HepG2 (cell line): ENCODE measurements at regions not wholly inside any gene's neighbourhood (a gene's known extent, or its start where the extent isn't known, plus 50 kb on each side); places are given as distances from the start of the nearest gene placed in this dataset.

Source experiments
- CBFB ChIP-seq: sonication (generic); formaldehyde crosslinking; IDR thresholded peaks from 2 replicates; pipeline ENCODE4 v1.4.0; 2020; ENCODE audit warnings: missing genetic modification reagents
- DNMT1 ChIP-seq: sonication (generic); formaldehyde crosslinking; IDR thresholded peaks from 2 replicates; pipeline ENCODE4 v1.5.1; 2020; ENCODE audit warnings: mild to moderate bottlenecking, missing genetic modification reagents
- GFI1 ChIP-seq: sonication (generic); formaldehyde crosslinking; IDR thresholded peaks from 2 replicates; pipeline ENCODE4 v1.5.0; 2020; ENCODE audit warnings: missing genetic modification reagents, mild to moderate bottlenecking, borderline replicate concordance
- MBD4 ChIP-seq: IDR thresholded peaks from 2 replicates; pipeline ENCODE4 v1.6.1; 2012; ENCODE audit warnings: low read length, inconsistent platforms, borderline replicate concordance
- MEIS2 ChIP-seq: sonication (generic); formaldehyde crosslinking; IDR thresholded peaks from 2 replicates; pipeline ENCODE4 v1.9.0; 2021; ENCODE audit warnings: mild to moderate bottlenecking, missing genetic modification reagents
- REXO4 ChIP-seq: sonication (generic); formaldehyde crosslinking; IDR thresholded peaks from 2 replicates; pipeline ENCODE4 v1.8.0; 2022; ENCODE audit warnings: missing genetic modification reagents, mild to moderate bottlenecking, borderline replicate concordance
- ZC3H13 ChIP-seq: sonication (generic); formaldehyde crosslinking; IDR thresholded peaks from 2 replicates; pipeline ENCODE4 v1.8.1; 2023; ENCODE audit warnings: mild to moderate bottlenecking, missing genetic modification reagents, moderate library complexity
- ZNF138 ChIP-seq: sonication (generic); formaldehyde crosslinking; IDR thresholded peaks from 2 replicates; pipeline ENCODE4 v1.5.0; 2020; ENCODE audit warnings: mild to moderate bottlenecking, low read depth, missing genetic modification reagents
- ZNF335 ChIP-seq: sonication (generic); formaldehyde crosslinking; IDR thresholded peaks from 2 replicates; pipeline ENCODE4 v1.4.0; 2020; ENCODE audit warnings: missing genetic modification reagents
- ZNF547 ChIP-seq: sonication (generic); formaldehyde crosslinking; IDR thresholded peaks from 2 replicates; pipeline ENCODE4 v1.5.1; 2020; ENCODE audit warnings: mild to moderate bottlenecking, missing genetic modification reagents
- ZNF614 ChIP-seq: IDR thresholded peaks from 2 replicates; pipeline ENCODE4 v1.6.1; 2018; ENCODE audit warnings: missing biosample characterization, missing genetic modification reagents, inconsistent platforms, borderline replicate concordance
- ZNF652 ChIP-seq: IDR thresholded peaks from 2 replicates; pipeline ENCODE4 v1.6.1; 2016; ENCODE audit warnings: low read depth, borderline replicate concordance
- ZNF703 ChIP-seq: sonication (generic); formaldehyde crosslinking; IDR thresholded peaks from 2 replicates; pipeline ENCODE4 v1.5.1; 2020; ENCODE audit warnings: missing genetic modification reagents, mild to moderate bottlenecking, moderate library complexity, borderline replicate concordance
- ZNF775 ChIP-seq: sonication (generic); formaldehyde crosslinking; IDR thresholded peaks from 2 replicates; pipeline ENCODE4 v1.4.0; 2020; ENCODE audit warnings: missing genetic modification reagents, mild to moderate bottlenecking, moderate library complexity, borderline replicate concordance
- TF ChIP-seq, protein P1 (sequence below): sonication (generic); formaldehyde crosslinking; IDR thresholded peaks from 2 replicates; pipeline ENCODE4 v1.5.0; 2020; ENCODE audit warnings: mild to moderate bottlenecking, missing genetic modification reagents, borderline replicate concordance
- TF ChIP-seq, protein P2 (sequence below): sonication (generic); formaldehyde crosslinking; IDR thresholded peaks from 2 replicates; pipeline ENCODE4 v1.4.0; 2020; ENCODE audit warnings: mild to moderate bottlenecking, missing genetic modification reagents, borderline replicate concordance
- TF ChIP-seq, protein P3 (sequence below): sonication (generic); formaldehyde crosslinking; IDR thresholded peaks from 2 replicates; pipeline ENCODE4 v1.4.0; 2020; ENCODE audit warnings: mild to moderate bottlenecking, missing genetic modification reagents
- TF ChIP-seq, protein P4 (sequence below): sonication (generic); formaldehyde crosslinking; IDR thresholded peaks from 2 replicates; pipeline ENCODE4 v1.4.0; 2020; ENCODE audit warnings: missing genetic modification reagents, low read depth, mild to moderate bottlenecking, borderline replicate concordance
- TF ChIP-seq, protein P5 (sequence below): sonication (generic); formaldehyde crosslinking; IDR thresholded peaks from 2 replicates; pipeline ENCODE4 v1.5.0; 2020; ENCODE audit warnings: mild to moderate bottlenecking, missing genetic modification reagents, borderline replicate concordance

DNA sequence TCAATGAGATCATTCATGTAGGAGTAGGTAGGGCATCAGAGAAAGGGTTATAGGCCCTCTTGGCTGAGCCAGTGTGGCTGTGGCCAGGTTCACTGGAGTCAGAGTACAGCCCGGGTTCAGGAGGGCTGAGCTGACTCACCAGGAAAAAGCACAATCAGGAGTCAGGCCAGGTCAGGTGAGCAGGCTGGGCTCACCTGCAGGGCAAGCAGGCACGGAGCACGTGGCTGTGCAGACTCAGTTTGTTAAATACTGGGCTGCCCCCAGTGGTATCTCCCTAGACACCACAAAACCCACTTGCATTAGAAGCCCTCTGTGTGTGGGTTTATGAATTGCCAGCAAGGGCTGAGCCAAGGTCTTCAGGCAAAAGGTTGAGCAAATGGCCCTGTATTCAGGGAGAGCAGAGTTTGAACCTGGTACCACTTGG lies 122.1 kb upstream of the SERBP1 start (continued):
- TF ChIP-seq, protein P1, sequence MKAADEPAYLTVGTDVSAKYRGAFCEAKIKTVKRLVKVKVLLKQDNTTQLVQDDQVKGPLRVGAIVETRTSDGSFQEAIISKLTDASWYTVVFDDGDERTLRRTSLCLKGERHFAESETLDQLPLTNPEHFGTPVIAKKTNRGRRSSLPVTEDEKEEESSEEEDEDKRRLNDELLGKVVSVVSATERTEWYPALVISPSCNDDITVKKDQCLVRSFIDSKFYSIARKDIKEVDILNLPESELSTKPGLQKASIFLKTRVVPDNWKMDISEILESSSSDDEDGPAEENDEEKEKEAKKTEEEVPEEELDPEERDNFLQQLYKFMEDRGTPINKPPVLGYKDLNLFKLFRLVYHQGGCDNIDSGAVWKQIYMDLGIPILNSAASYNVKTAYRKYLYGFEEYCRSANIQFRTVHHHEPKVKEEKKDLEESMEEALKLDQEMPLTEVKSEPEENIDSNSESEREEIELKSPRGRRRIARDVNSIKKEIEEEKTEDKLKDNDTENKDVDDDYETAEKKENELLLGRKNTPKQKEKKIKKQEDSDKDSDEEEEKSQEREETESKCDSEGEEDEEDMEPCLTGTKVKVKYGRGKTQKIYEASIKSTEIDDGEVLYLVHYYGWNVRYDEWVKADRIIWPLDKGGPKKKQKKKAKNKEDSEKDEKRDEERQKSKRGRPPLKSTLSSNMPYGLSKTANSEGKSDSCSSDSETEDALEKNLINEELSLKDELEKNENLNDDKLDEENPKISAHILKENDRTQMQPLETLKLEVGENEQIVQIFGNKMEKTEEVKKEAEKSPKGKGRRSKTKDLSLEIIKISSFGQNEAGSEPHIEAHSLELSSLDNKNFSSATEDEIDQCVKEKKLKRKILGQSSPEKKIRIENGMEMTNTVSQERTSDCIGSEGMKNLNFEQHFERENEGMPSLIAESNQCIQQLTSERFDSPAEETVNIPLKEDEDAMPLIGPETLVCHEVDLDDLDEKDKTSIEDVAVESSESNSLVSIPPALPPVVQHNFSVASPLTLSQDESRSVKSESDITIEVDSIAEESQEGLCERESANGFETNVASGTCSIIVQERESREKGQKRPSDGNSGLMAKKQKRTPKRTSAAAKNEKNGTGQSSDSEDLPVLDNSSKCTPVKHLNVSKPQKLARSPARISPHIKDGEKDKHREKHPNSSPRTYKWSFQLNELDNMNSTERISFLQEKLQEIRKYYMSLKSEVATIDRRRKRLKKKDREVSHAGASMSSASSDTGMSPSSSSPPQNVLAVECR (CRISPR knock-in tag): peak; percentile 60; the same call in 1 of the 2 replicates
- TF ChIP-seq ZNF614 (CRISPR knock-in tag): peak; percentile 20; the same call in 1 of the 2 replicates
- 0 out of 2 replicates have a peak, but pooled peaks have one; percentile 19 for TF ChIP-seq CBFB (CRISPR knock-in tag)
- TF ChIP-seq ZNF335 (CRISPR knock-in tag): no peak; the same call in 1 of the 2 replicates
- TF ChIP-seq REXO4: no peak
- TF ChIP-seq, protein P2, sequence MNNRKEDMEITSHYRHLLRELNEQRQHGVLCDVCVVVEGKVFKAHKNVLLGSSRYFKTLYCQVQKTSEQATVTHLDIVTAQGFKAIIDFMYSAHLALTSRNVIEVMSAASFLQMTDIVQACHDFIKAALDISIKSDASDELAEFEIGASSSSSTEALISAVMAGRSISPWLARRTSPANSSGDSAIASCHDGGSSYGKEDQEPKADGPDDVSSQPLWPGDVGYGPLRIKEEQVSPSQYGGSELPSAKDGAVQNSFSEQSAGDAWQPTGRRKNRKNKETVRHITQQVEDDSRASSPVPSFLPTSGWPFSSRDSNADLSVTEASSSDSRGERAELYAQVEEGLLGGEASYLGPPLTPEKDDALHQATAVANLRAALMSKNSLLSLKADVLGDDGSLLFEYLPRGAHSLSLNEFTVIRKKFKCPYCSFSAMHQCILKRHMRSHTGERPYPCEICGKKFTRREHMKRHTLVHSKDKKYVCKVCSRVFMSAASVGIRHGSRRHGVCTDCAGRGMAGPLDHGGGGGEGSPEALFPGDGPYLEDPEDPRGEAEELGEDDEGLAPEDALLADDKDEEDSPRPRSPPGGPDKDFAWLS (CRISPR knock-in tag): no peak
- TF ChIP-seq, protein P3, sequence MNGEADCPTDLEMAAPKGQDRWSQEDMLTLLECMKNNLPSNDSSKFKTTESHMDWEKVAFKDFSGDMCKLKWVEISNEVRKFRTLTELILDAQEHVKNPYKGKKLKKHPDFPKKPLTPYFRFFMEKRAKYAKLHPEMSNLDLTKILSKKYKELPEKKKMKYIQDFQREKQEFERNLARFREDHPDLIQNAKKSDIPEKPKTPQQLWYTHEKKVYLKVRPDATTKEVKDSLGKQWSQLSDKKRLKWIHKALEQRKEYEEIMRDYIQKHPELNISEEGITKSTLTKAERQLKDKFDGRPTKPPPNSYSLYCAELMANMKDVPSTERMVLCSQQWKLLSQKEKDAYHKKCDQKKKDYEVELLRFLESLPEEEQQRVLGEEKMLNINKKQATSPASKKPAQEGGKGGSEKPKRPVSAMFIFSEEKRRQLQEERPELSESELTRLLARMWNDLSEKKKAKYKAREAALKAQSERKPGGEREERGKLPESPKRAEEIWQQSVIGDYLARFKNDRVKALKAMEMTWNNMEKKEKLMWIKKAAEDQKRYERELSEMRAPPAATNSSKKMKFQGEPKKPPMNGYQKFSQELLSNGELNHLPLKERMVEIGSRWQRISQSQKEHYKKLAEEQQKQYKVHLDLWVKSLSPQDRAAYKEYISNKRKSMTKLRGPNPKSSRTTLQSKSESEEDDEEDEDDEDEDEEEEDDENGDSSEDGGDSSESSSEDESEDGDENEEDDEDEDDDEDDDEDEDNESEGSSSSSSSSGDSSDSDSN: no peak
- TF ChIP-seq MEIS2: peak; percentile 75; the same call in 1 of the 2 replicates
- TF ChIP-seq ZNF138: no peak
- no peak for TF ChIP-seq ZNF652 (CRISPR knock-in tag)
- TF ChIP-seq, protein P4, sequence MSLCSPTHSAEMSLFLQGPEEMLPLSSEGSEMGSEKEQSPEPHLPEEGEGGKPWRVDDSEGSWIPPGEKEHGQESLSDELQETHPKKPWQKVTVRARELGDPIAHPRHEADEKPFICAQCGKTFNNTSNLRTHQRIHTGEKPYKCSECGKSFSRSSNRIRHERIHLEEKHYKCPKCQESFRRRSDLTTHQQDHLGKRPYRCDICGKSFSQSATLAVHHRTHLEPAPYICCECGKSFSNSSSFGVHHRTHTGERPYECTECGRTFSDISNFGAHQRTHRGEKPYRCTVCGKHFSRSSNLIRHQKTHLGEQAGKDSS (CRISPR knock-in tag): peak; percentile 65; the same call in 1 of the 2 replicates
- TF ChIP-seq MBD4: no peak
- TF ChIP-seq, protein P5, sequence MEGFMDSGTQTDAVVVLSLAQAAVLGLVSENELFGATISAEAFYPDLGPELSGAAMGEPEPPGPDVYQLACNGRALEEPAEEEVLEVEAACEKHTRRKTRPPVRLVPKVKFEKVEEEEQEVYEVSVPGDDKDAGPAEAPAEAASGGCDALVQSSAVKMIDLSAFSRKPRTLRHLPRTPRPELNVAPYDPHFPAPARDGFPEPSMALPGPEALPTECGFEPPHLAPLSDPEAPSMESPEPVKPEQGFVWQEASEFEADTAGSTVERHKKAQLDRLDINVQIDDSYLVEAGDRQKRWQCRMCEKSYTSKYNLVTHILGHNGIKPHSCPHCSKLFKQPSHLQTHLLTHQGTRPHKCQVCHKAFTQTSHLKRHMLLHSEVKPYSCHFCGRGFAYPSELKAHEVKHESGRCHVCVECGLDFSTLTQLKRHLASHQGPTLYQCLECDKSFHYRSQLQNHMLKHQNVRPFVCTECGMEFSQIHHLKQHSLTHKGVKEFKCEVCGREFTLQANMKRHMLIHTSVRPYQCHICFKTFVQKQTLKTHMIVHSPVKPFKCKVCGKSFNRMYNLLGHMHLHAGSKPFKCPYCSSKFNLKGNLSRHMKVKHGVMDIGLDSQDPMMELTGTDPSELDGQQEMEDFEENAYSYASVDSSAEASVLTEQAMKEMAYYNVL (CRISPR knock-in tag): no peak
- TF ChIP-seq ZNF703 (CRISPR knock-in tag): no peak
- no peak for TF ChIP-seq GFI1 (CRISPR knock-in tag)
- no peak for TF ChIP-seq ZC3H13 (CRISPR knock-in tag)
- TF ChIP-seq ZNF775 (CRISPR knock-in tag): no peak
- no peak for TF ChIP-seq DNMT1
- no peak for TF ChIP-seq ZNF547 (CRISPR knock-in tag)
